SK-N-SH (cell line): ENCODE measurements at regions not wholly inside any gene's neighbourhood (a gene's known extent, or its start where the extent isn't known, plus 50 kb on each side); places are given as distances from the start of the nearest gene placed in this dataset.

Experiments used
- CTCF ChIA-PET: fragments of 300-600, 350-600 bp; formaldehyde crosslinking; extraction: SDS; loops from one replicate; lab custom pipeline; 2021; lab: Yijun Ruan, JAX
- POLR2A ChIA-PET: fragments of 350-600 bp; sonication (Branson Sonifier 250); formaldehyde crosslinking; extraction: SDS; loops from one replicate; lab custom pipeline; 2020; ENCODE audit warnings: antibody characterized with exemption, inconsistent platforms; lab: Yijun Ruan, JAX
- DNase-seq: peaks from one replicate; pipeline ENCODE4 v3.0.0; 2012
- H2AFZ ChIP-seq: fragments of 200-600 bp; sonication (generic); 2 replicates; pipeline ENCODE4 v1.8.1; 2016; ENCODE audit warnings: antibody characterized with exemption, mild to moderate bottlenecking, low read depth
- H3F3A ChIP-seq: fragments of 200-600 bp; sonication (generic); replicated peaks from 2 replicates; pipeline ENCODE3; 2016; ENCODE audit warnings: antibody characterized with exemption, mild to moderate bottlenecking; ENCODE audit not compliant: insufficient read depth
- H3K27ac ChIP-seq, 2 experiments: fragments of 200-500 bp in 1 of 2; fragments of 200-600 bp in 1 of 2; sonication (Bioruptor generic) in 1 of 2; sonication (generic), shearing (Covaris generic) in 1 of 2; 2 replicates each; pipeline versions ENCODE4 v1.5.1 to v1.6.1; 2014 to 2016; ENCODE audit warnings: low read depth in 2 of 2, inconsistent platforms in 1 of 2, low read length in 1 of 2, mild to moderate bottlenecking in 1 of 2, mixed read lengths in 1 of 2
- H3K27me3 ChIP-seq: fragments of 200-600 bp; sonication (generic), shearing (Covaris generic); 2 replicates; pipeline ENCODE4 v1.6.1; 2016; ENCODE audit warnings: mixed run types; ENCODE audit not compliant: insufficient read depth
- H3K36me3 ChIP-seq, 2 experiments: fragments of 200-500 bp in 1 of 2; fragments of 200-600 bp in 1 of 2; sonication (Bioruptor generic) in 1 of 2; sonication (generic) in 1 of 2; replicated peaks in 1 of 2; 2 replicates each; pipeline versions ENCODE3 to v1.5.1; 2014 to 2016; ENCODE audit warnings: low read length in 1 of 2, mild to moderate bottlenecking in 1 of 2; ENCODE audit not compliant: insufficient read depth in 2 of 2, control insufficient read depth in 1 of 2
- H3K4me1 ChIP-seq, 2 experiments: fragments of 200-500 bp in 1 of 2; fragments of 200-600 bp in 1 of 2; sonication (Bioruptor generic) in 1 of 2; sonication (generic), shearing (Covaris generic) in 1 of 2; 2 replicates each; pipeline versions ENCODE4 v1.5.1 to v1.6.1; 2014 to 2016; ENCODE audit warnings: low read depth in 1 of 2, low read length in 1 of 2, mixed run types in 1 of 2; ENCODE audit not compliant: insufficient read depth in 2 of 2, control insufficient read depth in 1 of 2
- H3K4me2 ChIP-seq: fragments of 200-600 bp; sonication (generic), shearing (Covaris generic); 2 replicates; pipeline ENCODE4 v1.6.1; 2017; ENCODE audit warnings: mixed run types
- H3K4me3 ChIP-seq, 2 experiments: fragments of 200-500 bp in 1 of 2; fragments of 200-600 bp in 1 of 2; sonication (Bioruptor generic) in 1 of 2; sonication (generic), shearing (Covaris generic) in 1 of 2; 2 replicates each; pipeline versions ENCODE4 v1.5.1 to v1.8.1; 2014 to 2016; ENCODE audit warnings: low read depth in 2 of 2, inconsistent platforms in 1 of 2, low read length in 1 of 2, mild to moderate bottlenecking in 1 of 2, mixed read lengths in 1 of 2, moderate library complexity in 1 of 2
- H3K79me2 ChIP-seq: fragments of 200-600 bp; sonication (generic); 2 replicates; pipeline ENCODE4 v1.8.1; 2017; ENCODE audit warnings: mild to moderate bottlenecking; ENCODE audit not compliant: insufficient read depth
- H3K9ac ChIP-seq: fragments of 200-600 bp; sonication (generic); 2 replicates; pipeline ENCODE4 v1.6.1; 2017; ENCODE audit warnings: mixed run types
- H3K9me2 ChIP-seq: fragments of 200-600 bp; sonication (generic); 2 replicates; pipeline ENCODE4 v1.6.1; 2017; ENCODE audit warnings: mixed run types
- H3K9me3 ChIP-seq: fragments of 200-600 bp; sonication (generic); 2 replicates; pipeline ENCODE4 v1.6.1; 2017; ENCODE audit warnings: mixed run types, mild to moderate bottlenecking, moderate library complexity
- H4K20me1 ChIP-seq: fragments of 200-600 bp; sonication (generic); 2 replicates; pipeline ENCODE4 v1.6.1; 2017; ENCODE audit warnings: mild to moderate bottlenecking, mixed run types; ENCODE audit not compliant: insufficient read depth
- ELF1 ChIP-seq: IDR thresholded peaks from 2 replicates; pipeline ENCODE4 v1.4.0; 2012
- GATA2 ChIP-seq: sonication (generic); formaldehyde crosslinking; IDR thresholded peaks from 2 replicates; pipeline ENCODE4 v1.5.0; 2020; ENCODE audit warnings: mild to moderate bottlenecking, missing genetic modification reagents
- JUND ChIP-seq: IDR thresholded peaks from 2 replicates; pipeline ENCODE4 v1.4.0; 2012
- NRF1 ChIP-seq: IDR thresholded peaks from 2 replicates; pipeline ENCODE4 v1.6.1; 2012; ENCODE audit warnings: low read depth, mild to moderate bottlenecking, low read length
- REST ChIP-seq: IDR thresholded peaks from 2 replicates; pipeline ENCODE4 v1.6.1; 2012; ENCODE audit warnings: mild to moderate bottlenecking, low read depth, low read length, moderate library complexity
- RFX5 ChIP-seq: IDR thresholded peaks from 2 replicates; pipeline ENCODE4 v1.6.1; 2012; ENCODE audit warnings: mild to moderate bottlenecking, improper control_type of control experiment, low read length
- RXRA ChIP-seq: IDR thresholded peaks from 2 replicates; pipeline ENCODE4 v1.4.0; 2012; ENCODE audit warnings: low read depth, mild to moderate bottlenecking, borderline replicate concordance
- SIN3A ChIP-seq: IDR thresholded peaks from 2 replicates; pipeline ENCODE4 v1.6.1; 2012; ENCODE audit warnings: low read depth, mild to moderate bottlenecking, low read length, moderate library complexity, borderline replicate concordance
- TEAD4 ChIP-seq: IDR thresholded peaks from 2 replicates; pipeline ENCODE4 v1.4.0; 2012; ENCODE audit warnings: mild to moderate bottlenecking, borderline replicate concordance; ENCODE audit not compliant: insufficient read depth
- WGBS: methylation state at CpG from one replicate; pipeline ENCODE4 v1.1.6; 2017; ENCODE audit warnings: low lambda C conversion rate; 5-methylcytosine and 5-hydroxymethylcytosine counted together
- TF ChIP-seq, protein P1 (sequence below): fragments of 200-600 bp; sonication (generic); IDR thresholded peaks from 2 replicates; pipeline ENCODE4 v1.6.1; 2017; ENCODE audit warnings: antibody characterized with exemption, mild to moderate bottlenecking, moderate library complexity
- TF ChIP-seq, protein P2 (sequence below): fragments of 150-350 bp; IDR thresholded peaks from 2 replicates; pipeline ENCODE4 v1.6.1; 2016; ENCODE audit warnings: mild to moderate bottlenecking, low read depth, low read length
- TF ChIP-seq, protein P3 (sequence below): IDR thresholded peaks from 2 replicates; pipeline ENCODE4 v1.4.0; 2012; ENCODE audit warnings: low read depth

GRCh38 chrX:73768886-73769285 lies 83.6 kb downstream of the XIST start:
- Histone ChIP-seq H3K27me3 (peaks cover 8% of the 10 kb centered on the region; the same call in 1 of the 2 replicates), H3K4me3 (no peak overlapping the region), H2AFZ (no peak overlapping the region), H3K79me2 (no peaks in the 10 kb centered on the region), H3K27ac (no peak overlapping the region), H3K36me3 (no peaks in the 10 kb centered on the region), H4K20me1 (no peaks in the 10 kb centered on the region), H3K4me2 (no peak overlapping the region), H3K9me3 (no peaks in the 10 kb centered on the region), H3K4me1 (no peaks in the 10 kb centered on the region; a peak in 1 of 4 replicates), H3F3A (no peaks in the 10 kb centered on the region), H3K9me2 (no peaks in the 10 kb centered on the region), H3K9ac (no peak overlapping the region)
- ChIA-PET CTCF (no interaction called here), POLR2A (no interaction called here)
- no peak for DNase-seq
- TF ChIP-seq, protein P1, sequence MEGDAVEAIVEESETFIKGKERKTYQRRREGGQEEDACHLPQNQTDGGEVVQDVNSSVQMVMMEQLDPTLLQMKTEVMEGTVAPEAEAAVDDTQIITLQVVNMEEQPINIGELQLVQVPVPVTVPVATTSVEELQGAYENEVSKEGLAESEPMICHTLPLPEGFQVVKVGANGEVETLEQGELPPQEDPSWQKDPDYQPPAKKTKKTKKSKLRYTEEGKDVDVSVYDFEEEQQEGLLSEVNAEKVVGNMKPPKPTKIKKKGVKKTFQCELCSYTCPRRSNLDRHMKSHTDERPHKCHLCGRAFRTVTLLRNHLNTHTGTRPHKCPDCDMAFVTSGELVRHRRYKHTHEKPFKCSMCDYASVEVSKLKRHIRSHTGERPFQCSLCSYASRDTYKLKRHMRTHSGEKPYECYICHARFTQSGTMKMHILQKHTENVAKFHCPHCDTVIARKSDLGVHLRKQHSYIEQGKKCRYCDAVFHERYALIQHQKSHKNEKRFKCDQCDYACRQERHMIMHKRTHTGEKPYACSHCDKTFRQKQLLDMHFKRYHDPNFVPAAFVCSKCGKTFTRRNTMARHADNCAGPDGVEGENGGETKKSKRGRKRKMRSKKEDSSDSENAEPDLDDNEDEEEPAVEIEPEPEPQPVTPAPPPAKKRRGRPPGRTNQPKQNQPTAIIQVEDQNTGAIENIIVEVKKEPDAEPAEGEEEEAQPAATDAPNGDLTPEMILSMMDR = no peak
- no peak for TF ChIP-seq RXRA
- no peak for TF ChIP-seq ELF1
- TF ChIP-seq, protein P2, sequence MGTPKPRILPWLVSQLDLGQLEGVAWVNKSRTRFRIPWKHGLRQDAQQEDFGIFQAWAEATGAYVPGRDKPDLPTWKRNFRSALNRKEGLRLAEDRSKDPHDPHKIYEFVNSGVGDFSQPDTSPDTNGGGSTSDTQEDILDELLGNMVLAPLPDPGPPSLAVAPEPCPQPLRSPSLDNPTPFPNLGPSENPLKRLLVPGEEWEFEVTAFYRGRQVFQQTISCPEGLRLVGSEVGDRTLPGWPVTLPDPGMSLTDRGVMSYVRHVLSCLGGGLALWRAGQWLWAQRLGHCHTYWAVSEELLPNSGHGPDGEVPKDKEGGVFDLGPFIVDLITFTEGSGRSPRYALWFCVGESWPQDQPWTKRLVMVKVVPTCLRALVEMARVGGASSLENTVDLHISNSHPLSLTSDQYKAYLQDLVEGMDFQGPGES = no peak
- TF ChIP-seq, protein P3, sequence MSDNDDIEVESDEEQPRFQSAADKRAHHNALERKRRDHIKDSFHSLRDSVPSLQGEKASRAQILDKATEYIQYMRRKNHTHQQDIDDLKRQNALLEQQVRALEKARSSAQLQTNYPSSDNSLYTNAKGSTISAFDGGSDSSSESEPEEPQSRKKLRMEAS = no peak
- no peak for TF ChIP-seq RFX5
- no peak for TF ChIP-seq GATA2 (CRISPR knock-in tag)
- WGBS = 13% methylated on average over 6 of the region's 15 CpGs

- Histone ChIP-seq H3K4me2 (no peak overlapping the region), H3F3A (no peaks in the 10 kb centered on the region), H3K9ac (no peak overlapping the region), H3K4me3 (no peak overlapping the region), H3K4me1 (no peaks in the 10 kb centered on the region; a peak in 1 of 4 replicates), H3K27ac (no peak overlapping the region), H3K9me2 (no peaks in the 10 kb centered on the region), H3K79me2 (no peaks in the 10 kb centered on the region), H4K20me1 (no peaks in the 10 kb centered on the region), H3K9me3 (no peaks in the 10 kb centered on the region), H3K27me3 (peaks cover 8% of the 10 kb centered on the region; the same call in 1 of the 2 replicates), H3K36me3 (no peaks in the 10 kb centered on the region), H2AFZ (no peak overlapping the region)
- TF ChIP-seq NRF1 (no peak), REST (no peak), SIN3A (no peak), JUND (no peak), TEAD4 (no peak), ELF1 (no peak)
- TF ChIP-seq, protein P1 = no peak
- no peak for DNase-seq
- 15% methylated on average over 5 of the region's 7 CpGs for WGBS
- CTCF ChIA-PET = interaction anchor here (0.7 kb wide), 1 partner anchor 88 kb away, joined by 3 read pairs; no protein-coding TSS in a partner anchor
- POLR2A ChIA-PET = no interaction called here
Measured at GRCh38 chrX:73768160-73768559, 84.4 kb downstream of the XIST start.
